Stimulated activated naive CD8-positive, alpha-beta T cell treated with anti-CD3 and anti-CD28 coated beads, Interleukin-15, Interleukin-2, amounts not matched to agents 100 ng/mL and 50 ng/mL, for 24 hours (primary cell): ENCODE measurements at regions not wholly inside any gene's neighbourhood (a gene's known extent, or its start where the extent isn't known, plus 50 kb on each side); places are given as distances from the start of the nearest gene placed in this dataset.
"Not testable (repeated sequence)": the region's sequence is repeated elsewhere in the genome, so short reads cannot be mapped to it uniquely, and the experiment has no call there.

Experiments used
- H3K27ac Mint-ChIP-seq: one replicate; pipeline ENCODE4 v1.8.0; 2021; ENCODE audit warnings: mild to moderate bottlenecking, mixed read lengths
- H3K27me3 Mint-ChIP-seq: one replicate; pipeline ENCODE4 v1.8.0; 2021; ENCODE audit warnings: mixed read lengths
- H3K36me3 Mint-ChIP-seq: one replicate; pipeline ENCODE4 v1.8.0; 2021; ENCODE audit warnings: low read depth, mixed read lengths
- H3K4me1 Mint-ChIP-seq: one replicate; pipeline ENCODE4 v1.8.0; 2021; ENCODE audit warnings: low read depth, mixed read lengths
- H3K4me3 Mint-ChIP-seq: one replicate; pipeline ENCODE4 v1.8.0; 2021; ENCODE audit warnings: mild to moderate bottlenecking, mixed read lengths
- H3K9me3 Mint-ChIP-seq: one replicate; pipeline ENCODE4 v1.8.0; 2021; ENCODE audit warnings: mixed read lengths

DNA sequence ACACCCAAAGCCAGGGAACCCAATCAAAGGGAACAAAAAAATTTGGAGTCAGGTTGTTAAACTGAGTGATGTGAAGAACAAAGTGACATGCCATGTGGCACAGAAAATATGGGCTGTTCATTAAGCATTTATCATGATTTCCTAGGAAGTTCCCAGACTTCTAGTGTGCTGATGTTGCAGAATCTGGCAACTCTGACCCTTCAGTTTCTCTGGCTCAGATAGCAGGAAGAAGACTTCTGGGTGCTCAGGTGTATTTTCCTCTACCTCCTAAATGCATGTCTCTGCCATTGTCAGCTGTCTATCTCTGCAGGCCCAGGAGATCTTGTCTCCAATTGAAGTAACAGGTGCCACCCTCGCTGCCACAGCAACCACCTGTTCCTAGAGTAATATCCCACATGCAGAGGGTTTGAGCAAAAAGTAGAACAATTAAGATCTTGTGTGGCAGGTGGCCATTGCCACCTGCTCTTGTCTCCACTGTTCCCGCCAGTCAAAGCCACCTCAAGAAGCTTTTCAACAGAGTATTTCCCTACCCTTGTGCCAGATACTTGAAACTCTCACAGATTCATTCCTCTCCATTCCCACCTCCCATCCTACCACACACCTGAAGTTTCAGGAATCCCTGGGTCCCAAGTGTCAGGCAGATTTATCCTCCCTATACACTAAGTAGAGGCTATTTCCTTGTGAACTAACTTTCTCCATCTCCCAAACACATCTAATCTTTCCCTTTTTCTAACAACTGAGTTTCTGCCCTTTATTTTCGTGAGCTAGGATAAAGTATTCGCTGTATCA lies 533.7 kb upstream of the CHAC2 start:
- Mint-ChIP-seq H3K4me3 (no peak overlapping the region), H3K4me1 (peaks cover 6% of the 10 kb centered on the region), H3K27me3 (no peaks in the 10 kb centered on the region), H3K36me3 (no peaks in the 10 kb centered on the region), H3K27ac (no peak overlapping the region), H3K9me3 (no peaks in the 10 kb centered on the region)

DNA sequence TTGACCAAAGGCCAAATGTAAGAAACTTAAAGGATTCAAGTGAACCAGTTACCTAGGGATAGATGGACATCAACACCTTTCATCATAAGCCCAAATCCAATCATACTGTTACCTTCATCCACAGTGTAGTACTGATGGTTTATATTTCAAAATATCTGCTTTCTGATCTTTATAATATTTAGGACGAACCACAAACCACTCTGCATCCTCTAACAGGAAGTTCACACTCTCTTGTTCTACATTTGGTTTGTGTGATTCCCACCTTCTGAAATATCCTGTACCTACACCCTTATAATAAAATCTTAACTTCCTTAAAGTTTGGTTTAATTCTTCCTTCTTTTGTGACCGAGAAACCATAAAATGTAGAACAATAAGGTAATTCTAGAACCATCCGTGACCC lies 535.7 kb upstream of the CHAC2 start:
- Mint-ChIP-seq H3K36me3 (no peaks in the 10 kb centered on the region), H3K27ac (no peak overlapping the region), H3K27me3 (no peaks in the 10 kb centered on the region), H3K4me3 (no peak overlapping the region), H3K4me1 (peaks cover 6% of the 10 kb centered on the region), H3K9me3 (no peaks in the 10 kb centered on the region)

DNA sequence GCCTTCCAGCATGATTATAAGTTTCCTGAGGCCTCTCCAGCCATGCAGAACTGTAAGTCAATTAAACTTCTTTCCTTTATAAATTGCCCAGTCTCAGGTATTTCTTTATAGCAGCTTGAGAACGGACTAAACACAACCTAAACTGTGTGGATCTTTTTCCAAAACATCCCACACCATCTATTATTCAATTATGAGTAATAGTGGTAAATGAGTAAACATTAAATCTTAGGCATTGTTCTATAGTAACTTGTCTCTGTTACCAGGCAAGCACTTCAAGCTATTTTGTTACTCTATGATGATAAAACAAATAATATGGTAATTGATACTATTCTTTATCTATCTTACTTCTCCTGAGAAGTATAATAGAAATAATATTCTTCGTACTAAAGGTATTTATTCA lies 536.9 kb upstream of the CHAC2 start:
- no peaks in the 10 kb centered on the region for H3K36me3 Mint-ChIP-seq
- peaks cover 6% of the 10 kb centered on the region for H3K4me1 Mint-ChIP-seq
- no peak overlapping the region for H3K27ac Mint-ChIP-seq
- H3K27me3 Mint-ChIP-seq = no peaks in the 10 kb centered on the region
- no peaks in the 10 kb centered on the region for H3K9me3 Mint-ChIP-seq
- H3K4me3 Mint-ChIP-seq = no peak overlapping the region

DNA sequence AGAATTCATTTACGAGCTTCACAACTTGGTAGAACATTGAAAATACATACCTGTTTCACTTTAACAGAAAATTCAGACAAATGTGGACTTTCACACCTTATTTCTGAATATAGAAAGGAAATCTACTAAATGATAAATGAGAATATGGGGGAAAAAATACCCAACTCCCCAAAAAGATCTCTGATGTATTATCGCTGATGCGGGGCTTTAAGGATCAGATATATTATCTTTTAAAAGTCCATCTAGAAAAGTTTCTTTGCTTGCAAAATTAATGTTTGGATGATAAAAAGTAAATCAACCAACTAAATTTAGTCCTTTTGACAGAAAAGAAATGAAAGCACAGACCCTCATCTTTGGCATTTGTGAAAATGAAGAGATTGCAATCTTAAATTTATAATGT lies 540.1 kb upstream of the CHAC2 start:
- Mint-ChIP-seq H3K27ac (no peak overlapping the region), H3K4me1 (peaks cover 6% of the 10 kb centered on the region), H3K27me3 (no peaks in the 10 kb centered on the region), H3K9me3 (no peaks in the 10 kb centered on the region), H3K36me3 (no peaks in the 10 kb centered on the region), H3K4me3 (no peak overlapping the region)

DNA sequence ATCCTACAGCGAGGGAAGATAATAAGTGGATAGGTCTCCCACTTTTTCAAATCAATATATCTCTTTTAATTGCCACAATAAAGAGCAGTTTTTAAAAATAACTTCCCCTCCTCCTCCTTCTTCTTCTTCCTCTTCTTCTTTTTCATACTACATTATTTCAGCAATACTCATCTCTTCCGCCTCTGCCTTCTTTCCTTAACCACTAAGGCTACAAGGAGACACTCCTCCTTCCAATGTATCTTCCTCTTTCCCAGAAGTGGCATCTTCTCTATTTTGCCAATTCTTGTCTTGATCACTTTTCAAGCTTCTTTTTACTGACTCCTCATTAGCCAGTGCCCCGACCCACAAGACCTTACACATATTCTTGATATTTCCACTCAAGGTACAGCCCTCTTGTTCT lies 546.6 kb upstream of the CHAC2 start:
- H3K27me3 Mint-ChIP-seq = peaks cover 4% of the 10 kb centered on the region
- peaks cover 10% of the 10 kb centered on the region for H3K9me3 Mint-ChIP-seq
- no peak overlapping the region for H3K4me3 Mint-ChIP-seq
- H3K27ac Mint-ChIP-seq = no peak overlapping the region
- H3K36me3 Mint-ChIP-seq = no peaks in the 10 kb centered on the region
- H3K4me1 Mint-ChIP-seq = no peaks in the 10 kb centered on the region

DNA sequence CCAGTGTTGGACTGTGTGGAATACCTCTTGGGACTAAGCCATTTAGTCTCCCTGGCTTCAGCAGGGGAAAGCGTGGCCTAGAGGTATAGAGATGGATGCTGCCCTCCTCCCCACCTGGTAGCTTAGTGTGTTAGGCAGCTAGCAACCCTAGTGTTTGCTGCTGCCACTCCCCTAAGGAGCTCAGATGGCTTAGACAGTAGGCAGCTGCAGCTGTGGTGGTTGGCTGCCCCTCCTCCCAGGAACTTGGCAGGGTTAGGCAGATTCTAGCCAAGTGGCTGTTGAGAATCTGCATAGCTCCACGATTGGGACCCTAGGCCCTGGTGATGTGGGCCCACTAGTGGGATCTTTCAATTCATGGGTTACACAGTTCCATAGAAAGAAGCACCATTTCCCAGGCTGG lies 550.4 kb upstream of the CHAC2 start:
- Mint-ChIP-seq H3K27me3 (peaks cover 2% of the 10 kb centered on the region), H3K4me3 (no peak overlapping the region), H3K27ac (no peak overlapping the region), H3K9me3 (peaks cover 25% of the 10 kb centered on the region), H3K36me3 (no peaks in the 10 kb centered on the region), H3K4me1 (no peaks in the 10 kb centered on the region)

DNA sequence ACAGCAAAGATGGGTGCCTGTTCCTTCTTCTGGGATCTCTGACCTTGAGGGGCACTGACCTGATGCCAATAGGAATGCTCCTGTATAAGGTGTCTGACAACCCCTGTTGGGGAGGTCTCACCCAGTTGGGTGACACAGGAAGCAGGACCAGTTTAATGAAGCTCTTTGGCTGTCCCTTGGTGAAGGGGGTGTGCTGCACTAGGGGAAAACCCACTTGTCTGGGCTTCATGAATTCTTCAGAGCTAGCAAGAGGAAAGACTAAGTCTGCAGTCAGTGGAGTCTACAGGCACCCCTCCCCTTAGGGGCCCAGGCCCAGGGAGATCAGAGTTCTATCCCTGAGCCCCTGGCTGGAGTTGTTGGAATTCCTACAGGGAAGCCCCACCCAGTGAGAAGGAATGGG lies 550.8 kb upstream of the CHAC2 start:
- H3K9me3 Mint-ChIP-seq = peaks cover 25% of the 10 kb centered on the region
- H3K4me3 Mint-ChIP-seq = no peak overlapping the region
- H3K4me1 Mint-ChIP-seq = no peaks in the 10 kb centered on the region
- no peak overlapping the region for H3K27ac Mint-ChIP-seq
- no peaks in the 10 kb centered on the region for H3K36me3 Mint-ChIP-seq
- no peaks in the 10 kb centered on the region for H3K27me3 Mint-ChIP-seq

DNA sequence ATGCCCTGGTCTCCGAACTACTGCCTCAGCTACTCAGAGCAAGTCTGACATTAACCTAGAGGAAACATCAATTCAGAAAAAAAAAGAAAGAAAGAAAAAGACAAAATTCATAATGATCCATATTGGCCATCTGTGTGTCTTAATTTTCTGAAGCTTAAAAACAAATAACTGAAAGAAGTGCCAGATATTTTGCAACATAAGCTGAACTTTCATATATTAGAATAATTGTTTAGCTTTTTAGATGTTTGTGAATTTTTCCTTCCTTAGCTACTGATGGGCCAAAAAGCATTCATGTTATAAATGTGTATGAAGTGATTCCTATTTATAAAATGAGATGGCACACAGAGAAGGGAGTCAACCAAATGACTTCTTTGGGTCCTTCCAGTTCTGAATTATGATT lies 555.0 kb upstream of the CHAC2 start:
- Mint-ChIP-seq H3K4me3 (no peak overlapping the region), H3K9me3 (peaks cover 18% of the 10 kb centered on the region), H3K36me3 (no peaks in the 10 kb centered on the region), H3K4me1 (no peaks in the 10 kb centered on the region), H3K27ac (no peak overlapping the region), H3K27me3 (no peaks in the 10 kb centered on the region)

DNA sequence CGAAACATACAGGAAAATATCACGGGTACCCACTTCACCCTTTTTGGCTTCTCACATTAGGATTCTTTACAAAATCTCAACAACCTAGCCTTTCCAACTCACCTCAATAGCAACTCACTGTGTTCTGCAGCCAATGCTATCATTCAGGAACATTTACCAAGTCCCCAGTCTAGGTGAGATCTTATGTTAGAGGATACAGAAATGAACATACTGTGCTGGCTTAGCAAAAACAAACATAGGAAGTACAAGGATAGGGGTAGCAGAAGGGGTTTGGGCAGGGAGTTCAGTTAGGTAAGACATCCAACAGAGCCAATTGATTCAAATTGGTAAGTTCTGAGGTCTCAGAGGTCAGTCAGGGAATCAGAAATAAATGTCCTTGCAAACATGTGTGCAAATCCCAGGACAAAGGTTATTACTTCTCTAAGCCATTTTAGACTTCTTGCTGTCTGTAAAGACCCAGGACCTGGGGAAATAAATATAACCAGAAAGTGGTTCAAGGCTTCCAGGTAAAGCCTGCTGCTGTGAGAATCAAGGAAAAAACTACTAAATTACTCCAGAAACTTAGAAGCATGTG lies 556.3 kb upstream of the CHAC2 start:
- Mint-ChIP-seq H3K36me3 (no peaks in the 10 kb centered on the region), H3K4me3 (no peak overlapping the region), H3K27ac (no peak overlapping the region), H3K9me3 (peaks cover 18% of the 10 kb centered on the region), H3K4me1 (no peaks in the 10 kb centered on the region), H3K27me3 (no peaks in the 10 kb centered on the region)

DNA sequence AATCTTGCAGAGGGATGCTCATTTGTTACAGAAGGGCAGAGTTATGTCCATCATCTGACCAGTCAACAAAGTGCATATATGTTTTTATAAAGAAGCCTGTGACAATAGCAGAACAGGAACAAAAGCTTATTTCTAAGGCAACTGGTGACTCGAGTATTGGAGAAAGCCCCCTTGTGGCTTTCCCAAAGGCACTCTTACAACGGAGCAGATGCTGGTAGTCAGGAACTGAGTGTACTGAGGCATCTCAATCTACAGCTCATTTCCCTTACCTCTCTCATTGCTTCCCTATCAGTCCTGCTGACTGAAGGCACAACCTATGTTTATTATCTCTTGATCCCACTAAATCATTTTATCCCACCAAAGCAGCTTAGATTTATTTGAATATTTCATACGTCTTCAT lies 557.1 kb upstream of the CHAC2 start:
- Mint-ChIP-seq H3K27me3 (no peaks in the 10 kb centered on the region), H3K4me3 (no peak overlapping the region), H3K27ac (no peak overlapping the region), H3K36me3 (no peaks in the 10 kb centered on the region), H3K9me3 (peaks cover 13% of the 10 kb centered on the region), H3K4me1 (no peaks in the 10 kb centered on the region)

DNA sequence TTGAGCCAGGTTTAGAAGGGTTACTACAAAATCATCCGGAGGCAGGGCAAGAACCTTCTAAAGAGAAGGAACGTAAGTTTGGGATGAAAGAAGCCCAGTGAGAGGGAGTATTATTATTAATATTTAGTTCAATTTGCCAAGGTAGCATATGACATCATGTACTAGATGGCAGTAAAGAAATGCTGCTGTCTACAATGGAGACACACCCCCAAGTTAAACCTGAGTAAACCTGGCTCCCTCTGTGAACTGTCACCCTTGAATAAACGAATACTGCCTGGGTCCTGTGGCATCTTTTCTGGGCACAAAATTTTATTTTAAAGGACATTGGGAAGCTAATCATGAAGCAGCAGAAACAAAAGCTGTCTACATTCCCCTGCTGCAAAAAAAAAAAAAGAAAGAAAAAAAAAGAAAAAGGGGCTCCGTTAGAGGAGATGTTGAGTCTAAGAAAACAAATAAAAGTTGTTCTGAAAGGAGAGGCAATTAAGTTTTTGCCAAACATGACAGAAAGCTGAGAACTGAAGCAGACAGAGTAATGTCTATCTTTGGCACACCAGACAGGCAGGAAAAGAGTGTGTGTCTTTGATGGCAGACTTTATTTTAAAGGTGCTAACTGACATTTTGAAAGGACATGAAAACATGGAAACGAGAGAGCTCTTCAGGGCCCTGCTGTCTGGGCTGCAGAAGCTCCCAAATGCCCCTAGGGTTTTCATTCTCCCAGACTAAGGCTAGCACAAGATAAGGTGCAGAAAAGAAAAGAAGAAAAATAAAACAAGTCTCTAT lies 557.7 kb upstream of the CHAC2 start:
- no peaks in the 10 kb centered on the region for H3K27me3 Mint-ChIP-seq
- H3K4me1 Mint-ChIP-seq = no peaks in the 10 kb centered on the region
- H3K36me3 Mint-ChIP-seq = no peaks in the 10 kb centered on the region
- no peak overlapping the region for H3K4me3 Mint-ChIP-seq
- no peak overlapping the region for H3K27ac Mint-ChIP-seq
- H3K9me3 Mint-ChIP-seq = peaks cover 7% of the 10 kb centered on the region

DNA sequence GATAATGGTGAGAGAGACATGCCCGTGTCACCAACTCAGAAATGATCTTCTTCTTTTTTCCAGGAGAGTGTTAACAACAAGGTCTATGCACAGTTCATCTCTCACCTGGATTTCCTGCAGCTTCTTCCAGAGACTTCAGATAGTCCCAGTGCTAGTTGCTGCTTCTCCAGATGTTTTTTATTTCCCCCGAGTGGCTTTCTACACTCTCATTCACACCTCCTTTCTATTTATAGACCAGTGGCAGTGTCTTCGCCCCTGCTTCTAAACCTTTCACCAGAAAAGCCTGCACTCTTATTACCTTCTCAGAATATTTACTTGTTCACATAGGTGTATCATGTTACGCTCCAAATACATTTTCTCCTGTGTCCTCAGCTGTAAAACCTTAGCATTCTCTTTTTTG lies 558.8 kb upstream of the CHAC2 start:
- no peaks in the 10 kb centered on the region for H3K27me3 Mint-ChIP-seq
- H3K4me3 Mint-ChIP-seq = no peak overlapping the region
- no peaks in the 10 kb centered on the region for H3K4me1 Mint-ChIP-seq
- no peak overlapping the region for H3K27ac Mint-ChIP-seq
- H3K9me3 Mint-ChIP-seq = no peaks in the 10 kb centered on the region
- H3K36me3 Mint-ChIP-seq = no peaks in the 10 kb centered on the region

DNA sequence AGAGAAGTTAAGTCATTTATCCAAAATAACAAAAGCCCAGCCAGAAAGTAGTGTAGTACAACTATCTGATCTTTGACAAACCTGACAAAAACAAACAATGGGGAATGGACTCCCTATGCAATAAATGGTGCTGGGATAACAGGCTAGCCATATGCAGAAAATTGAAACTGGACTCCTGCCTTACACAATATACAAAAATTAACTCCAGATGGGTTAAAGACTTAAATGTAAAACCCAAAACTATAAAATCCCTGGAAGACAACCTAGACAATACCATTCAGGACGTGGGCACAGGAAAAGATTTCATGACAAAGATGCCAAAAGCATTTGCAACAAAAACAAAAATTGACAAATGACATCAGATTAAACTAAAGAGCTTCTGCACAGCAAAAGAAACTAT lies 561.4 kb upstream of the CHAC2 start:
- H3K4me1 Mint-ChIP-seq = not testable (repeated sequence)

DNA sequence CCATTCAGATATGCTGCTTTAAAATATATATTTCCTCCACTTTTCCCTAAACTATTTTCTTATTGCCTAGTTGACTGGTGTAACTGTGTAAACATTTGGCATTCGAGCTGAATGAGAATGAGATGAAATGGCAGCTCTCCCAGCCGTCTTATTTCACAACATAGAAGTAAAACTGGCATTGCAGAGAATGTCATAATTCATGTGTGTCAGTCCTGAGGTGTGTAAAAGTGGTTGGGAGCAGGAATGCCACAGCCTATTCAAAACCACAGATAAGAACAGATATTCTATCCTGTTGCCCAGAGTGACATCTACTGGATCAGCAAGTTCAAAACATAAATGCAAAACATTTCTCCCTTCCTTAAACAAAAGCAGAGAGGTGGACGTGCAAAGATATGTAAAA lies 565.5 kb upstream of the CHAC2 start:
- Mint-ChIP-seq H3K27ac (no peak overlapping the region), H3K4me1 (no peaks in the 10 kb centered on the region), H3K27me3 (no peaks in the 10 kb centered on the region)

More for the DNA sequence above, 561.4 kb upstream of the CHAC2 start:
- H3K36me3 Mint-ChIP-seq, H3K27ac Mint-ChIP-seq, H3K9me3 Mint-ChIP-seq, H3K27me3 Mint-ChIP-seq, H3K4me3 Mint-ChIP-seq: not testable (repeated sequence)

DNA sequence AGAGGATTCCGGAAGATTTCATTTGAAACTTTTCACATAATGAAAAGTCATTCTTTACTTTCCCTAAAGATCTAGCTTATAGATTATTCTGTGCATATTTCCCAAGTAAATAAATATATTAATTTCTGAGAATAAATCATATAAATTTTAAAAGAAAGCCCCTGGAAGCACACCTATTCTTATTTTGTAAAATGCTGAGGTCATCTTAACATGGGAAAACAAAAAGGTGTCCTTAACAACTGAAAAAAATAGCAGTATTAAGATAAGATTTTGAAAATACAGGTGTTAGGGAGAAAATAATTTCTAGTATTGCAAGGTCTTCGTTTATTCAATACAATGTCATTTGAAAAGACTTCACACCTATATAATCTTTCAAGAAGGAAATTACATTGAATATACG lies 567.5 kb upstream of the CHAC2 start:
- H3K27me3 Mint-ChIP-seq = no peaks in the 10 kb centered on the region

More for the DNA sequence above, 565.5 kb upstream of the CHAC2 start:
- H3K4me3 Mint-ChIP-seq = no peak overlapping the region
- H3K36me3 Mint-ChIP-seq = no peaks in the 10 kb centered on the region
- peaks cover 4% of the 10 kb centered on the region for H3K9me3 Mint-ChIP-seq

More for the DNA sequence above, 567.5 kb upstream of the CHAC2 start:
- Mint-ChIP-seq H3K4me3 (no peak overlapping the region), H3K36me3 (no peaks in the 10 kb centered on the region), H3K9me3 (peaks cover 4% of the 10 kb centered on the region), H3K27ac (no peak overlapping the region), H3K4me1 (no peaks in the 10 kb centered on the region)
